ENCODE measurements at regions not wholly inside any gene's neighbourhood (a gene's known extent, or its start where the extent isn't known, plus 50 kb on each side); places are given as distances from the start of the nearest gene placed in this dataset.

- Histone ChIP-seq H3K4me2 (ENCODE audit: low read length) (no peak overlapping the region), H3F3A (ENCODE audit: insufficient read depth, low read length) (no peaks in the 10 kb centered on the region), H3K9me2 (ENCODE audit: low read depth, low read length) (no peaks in the 10 kb centered on the region), H3K79me2 (ENCODE audit: insufficient read depth, low read length) (no peaks in the 10 kb centered on the region), H3K4me3 (ENCODE audit: low read depth, low read length, poor library complexity, severe bottlenecking) (no peak overlapping the region), H3K27ac (ENCODE audit: low read depth, low read length, poor library complexity, severe bottlenecking) (no peak overlapping the region), H2AFZ (ENCODE audit: low read length) (no peak overlapping the region), H3K27me3 (ENCODE audit: insufficient read depth, low read length) (no peaks in the 10 kb centered on the region), H3K9ac (ENCODE audit: low read length) (no peak overlapping the region), H3K4me1 (ENCODE audit: insufficient read depth, low read length, severe bottlenecking) (no peaks in the 10 kb centered on the region), H3K9me3 (ENCODE audit: low read length) (no peaks in the 10 kb centered on the region), H3K36me3 (ENCODE audit: insufficient read depth, low read length) (no peaks in the 10 kb centered on the region), H4K20me1 (ENCODE audit: insufficient read depth, low read length) (no peaks in the 10 kb centered on the region)
- TF ChIP-seq EZH2 (IDR thresholded peaks at IDR 0.05; ENCODE audit: borderline replicate concordance, low read length), result no peak
- no peak for TF ChIP-seq CTCF (IDR thresholded peaks at IDR 0.05; ENCODE audit: low read length)
Observed at GRCh38 chr6:56790414-56790813, 147.7 kb upstream of the DST start.

- Histone ChIP-seq H3K36me3 (ENCODE audit: insufficient read depth, low read length) (no peaks in the 10 kb centered on the region), H3F3A (ENCODE audit: insufficient read depth, low read length) (no peaks in the 10 kb centered on the region), H3K9me3 (ENCODE audit: low read length) (no peaks in the 10 kb centered on the region), H4K20me1 (ENCODE audit: insufficient read depth, low read length) (no peaks in the 10 kb centered on the region), H3K79me2 (ENCODE audit: insufficient read depth, low read length) (no peaks in the 10 kb centered on the region), H3K9ac (ENCODE audit: low read length) (no peak overlapping the region), H3K27me3 (ENCODE audit: insufficient read depth, low read length) (no peaks in the 10 kb centered on the region), H3K9me2 (ENCODE audit: low read depth, low read length) (no peaks in the 10 kb centered on the region), H3K4me1 (ENCODE audit: insufficient read depth, low read length, severe bottlenecking) (no peaks in the 10 kb centered on the region), H3K4me3 (ENCODE audit: low read depth, low read length, poor library complexity, severe bottlenecking) (no peak overlapping the region), H3K4me2 (ENCODE audit: low read length) (no peak overlapping the region), H3K27ac (ENCODE audit: low read depth, low read length, poor library complexity, severe bottlenecking) (no peak overlapping the region), H2AFZ (ENCODE audit: low read length) (no peak overlapping the region)
- no peak for TF ChIP-seq EZH2 (IDR thresholded peaks at IDR 0.05; ENCODE audit: borderline replicate concordance, low read length)
- no peak for TF ChIP-seq CTCF (IDR thresholded peaks at IDR 0.05; ENCODE audit: low read length)
Observed at GRCh38 chr6:56789879-56790278, 147.2 kb upstream of the DST start.

- H3K4me3 ChIP-seq (ENCODE audit: low read depth, low read length, poor library complexity, severe bottlenecking), result no peak overlapping the region
- no peak overlapping the region for H2AFZ ChIP-seq (ENCODE audit: low read length)
- no peaks in the 10 kb centered on the region for H3F3A ChIP-seq (ENCODE audit: insufficient read depth, low read length)
- no peak overlapping the region for H3K27ac ChIP-seq (ENCODE audit: low read depth, low read length, poor library complexity, severe bottlenecking)
- H3K9me2 ChIP-seq (ENCODE audit: low read depth, low read length), result no peaks in the 10 kb centered on the region
- H3K36me3 ChIP-seq (ENCODE audit: insufficient read depth, low read length), result no peaks in the 10 kb centered on the region
- H3K9ac ChIP-seq (ENCODE audit: low read length), result no peak overlapping the region
- no peaks in the 10 kb centered on the region for H3K9me3 ChIP-seq (ENCODE audit: low read length)
- TF ChIP-seq EZH2 (IDR thresholded peaks at IDR 0.05; ENCODE audit: borderline replicate concordance, low read length), result no peak
- no peak for TF ChIP-seq CTCF (IDR thresholded peaks at IDR 0.05; ENCODE audit: low read length)
- no peak overlapping the region for H3K4me2 ChIP-seq (ENCODE audit: low read length)
- H4K20me1 ChIP-seq (ENCODE audit: insufficient read depth, low read length), result no peaks in the 10 kb centered on the region
- no peaks in the 10 kb centered on the region for H3K27me3 ChIP-seq (ENCODE audit: insufficient read depth, low read length)
- H3K79me2 ChIP-seq (ENCODE audit: insufficient read depth, low read length), result no peaks in the 10 kb centered on the region
- H3K4me1 ChIP-seq (ENCODE audit: insufficient read depth, low read length, severe bottlenecking), result no peaks in the 10 kb centered on the region
Observed at GRCh38 chr6:56789342-56789741, 146.7 kb upstream of the DST start.

All from OCI-LY1 (cell line).